HepG2 (cell line): ENCODE measurements at regions not wholly inside any gene's neighbourhood (a gene's known extent, or its start where the extent isn't known, plus 50 kb on each side); places are given as distances from the start of the nearest gene placed in this dataset.

Source experiments
- ATAC-seq: fragments of 200-7000 bp; cut with Tn5 transposase; 3 replicates; pipeline ENCODE4 v1.9.1; 2020; ENCODE audit warnings: mild to moderate bottlenecking, moderate library complexity
- BruUV-seq: library from RNA; stranded (reverse); fragments of 400-500 nt; replicated peaks from 2 replicates; lab custom pipeline; 2021; lab: Mats Ljungman, UMichigan
- CTCF ChIA-PET: fragments of 300-600 bp; formaldehyde crosslinking; extraction: SDS; loops from one replicate; lab custom pipeline; 2021; ENCODE audit warnings: low total read pairs, inconsistent platforms, low intra/inter-chr PET ratio; lab: Yijun Ruan, JAX
- POLR2A ChIA-PET: fragments of 350-600 bp; sonication (Branson Sonifier 250); formaldehyde crosslinking; loops from one replicate; lab custom pipeline; 2020; ENCODE audit warnings: antibody characterized with exemption, inconsistent platforms; lab: Yijun Ruan, JAX
- DNase-seq: peaks from one replicate; pipeline ENCODE4 v3.0.0-alpha.2; 2015; ENCODE audit warnings: low spot score
- FAIRE-seq: peaks from 3 replicates; lab custom pipeline; 2011; peaks lifted over from hg19 to GRCh38; lab: Jason Lieb, UNC
- H2AFZ ChIP-seq: one replicate; pipeline ENCODE4 v1.6.1; 2011; ENCODE audit warnings: low read length, inconsistent platforms
- H3K27ac ChIP-seq: fragments of 300-600 bp; 3 replicates; pipeline ENCODE4 v1.8.0; 2011; ENCODE audit warnings: mixed run types, mild to moderate bottlenecking, mixed read lengths, low read length, inconsistent platforms; ENCODE audit not compliant: insufficient read depth; ENCODE audit errors: extremely low read length
- H3K27me3 ChIP-seq, 2 experiments: fragments of 200-600 bp in 1 of 2; 2 replicates in 1 of 2; 3 replicates in 1 of 2; pipeline versions ENCODE4 v1.6.0 to v1.8.0; 2011; ENCODE audit warnings: low read length in 2 of 2, mild to moderate bottlenecking in 2 of 2, moderate library complexity in 2 of 2, inconsistent platforms in 1 of 2; ENCODE audit not compliant: insufficient read depth in 2 of 2, control insufficient read depth in 1 of 2
- H3K36me3 ChIP-seq, 2 experiments: fragments of 200-600 bp in 1 of 2; replicated peaks in 1 of 2; 2 replicates in 1 of 2; 3 replicates in 1 of 2; pipeline versions ENCODE4 v1.5.1 to v1.8.0; 2011; ENCODE audit warnings: low read length in 2 of 2, inconsistent platforms in 1 of 2; ENCODE audit not compliant: insufficient read depth in 2 of 2, control insufficient read depth in 1 of 2
- H3K4me1 ChIP-seq: 2 replicates; pipeline ENCODE4 v1.5.1; 2012; ENCODE audit warnings: low read length, inconsistent platforms; ENCODE audit not compliant: insufficient read depth
- H3K4me2 ChIP-seq: 2 replicates; pipeline ENCODE4 v1.6.0; 2011; ENCODE audit warnings: low read depth, low read length, inconsistent platforms
- H3K4me3 ChIP-seq, 3 experiments: fragments of 200-600 bp in 1 of 3; sonication (generic), shearing (Covaris generic) in 1 of 3; replicated peaks in 1 of 3; 2 replicates each; pipeline ENCODE4 v1.5.1; 2011 to 2016; ENCODE audit warnings: low read length in 3 of 3, inconsistent platforms in 2 of 3, low read depth in 2 of 3, mild to moderate bottlenecking in 2 of 3, control low read depth in 1 of 3, mixed read lengths in 1 of 3; ENCODE audit not compliant: insufficient read depth in 1 of 3
- H3K79me2 ChIP-seq: one replicate; pipeline ENCODE4 v1.6.1; 2011; ENCODE audit warnings: low read length, inconsistent platforms; ENCODE audit not compliant: insufficient read depth
- H3K9ac ChIP-seq: 2 replicates; pipeline ENCODE4 v1.6.0; 2011; ENCODE audit warnings: mild to moderate bottlenecking, low read depth, low read length, inconsistent platforms; ENCODE audit not compliant: insufficient read depth
- H3K9me3 ChIP-seq: 2 replicates; pipeline ENCODE4 v1.5.1; 2012; ENCODE audit warnings: mild to moderate bottlenecking, low read length
- H4K20me1 ChIP-seq: 2 replicates; pipeline ENCODE4 v1.6.0; 2011; ENCODE audit warnings: inconsistent platforms, mild to moderate bottlenecking, low read length, moderate library complexity; ENCODE audit not compliant: insufficient read depth
- ETV6 ChIP-seq: sonication (generic); formaldehyde crosslinking; conservative IDR thresholded peaks from 2 replicates; pipeline ENCODE4 v1.4.0; 2020; ENCODE audit warnings: missing genetic modification reagents
- FOXP1 ChIP-seq, 2 experiments: fragments of 450-650 bp in 1 of 2; IDR thresholded peaks; 2 replicates each; pipeline ENCODE4 v1.6.1; 2017 to 2018; ENCODE audit warnings: antibody characterized with exemption in 1 of 2
- GABPA ChIP-seq, 2 experiments: IDR thresholded peaks; 2 replicates each; pipeline ENCODE4 v1.6.1; 2011 to 2016; ENCODE audit warnings: low read depth in 2 of 2, low read length in 1 of 2, missing biosample characterization in 1 of 2, missing genetic modification characterization in 1 of 2
- GATAD2A ChIP-seq: IDR thresholded peaks from 2 replicates; pipeline ENCODE4 v1.6.1; 2016
- GTF3A ChIP-seq: sonication (generic); formaldehyde crosslinking; conservative IDR thresholded peaks from 2 replicates; pipeline ENCODE4 v1.4.0; 2020; ENCODE audit warnings: mild to moderate bottlenecking, missing genetic modification reagents
- HHEX ChIP-seq: IDR thresholded peaks from 2 replicates; pipeline ENCODE4 v1.6.1; 2016; ENCODE audit warnings: control low read depth
- PAWR ChIP-seq: sonication (generic); formaldehyde crosslinking; IDR thresholded peaks from 2 replicates; pipeline ENCODE4 v1.4.0; 2020; ENCODE audit warnings: missing genetic modification reagents, mild to moderate bottlenecking, borderline replicate concordance
- RARA ChIP-seq: IDR thresholded peaks from 2 replicates; pipeline ENCODE4 v1.6.1; 2016; ENCODE audit warnings: missing genetic modification reagents, missing compliant biosample characterization
- TBP ChIP-seq: sonication (generic); formaldehyde crosslinking; IDR thresholded peaks from 2 replicates; pipeline ENCODE4 v1.5.0; 2020; ENCODE audit warnings: missing genetic modification reagents
- ZNF292 ChIP-seq: sonication (generic); formaldehyde crosslinking; IDR thresholded peaks from 2 replicates; pipeline ENCODE4 v1.8.1; 2022; ENCODE audit warnings: mild to moderate bottlenecking, low read depth, missing genetic modification reagents, borderline replicate concordance
- ZNF557 ChIP-seq: sonication (generic); formaldehyde crosslinking; IDR thresholded peaks from 2 replicates; pipeline ENCODE4 v1.4.0; 2020; ENCODE audit warnings: missing genetic modification reagents
- ZNF761 ChIP-seq: sonication (generic); formaldehyde crosslinking; conservative IDR thresholded peaks from 2 replicates; pipeline ENCODE4 v1.4.0; 2020; ENCODE audit warnings: mild to moderate bottlenecking, missing genetic modification reagents
- ZNF773 ChIP-seq: sonication (generic); formaldehyde crosslinking; IDR thresholded peaks from 2 replicates; pipeline ENCODE4 v1.4.0; 2020; ENCODE audit warnings: missing genetic modification reagents, borderline replicate concordance
- WGBS: methylation state at CpG from one replicate; pipeline ENCODE4 v1.1.6; 2017; ENCODE audit warnings: low lambda C conversion rate; 5-methylcytosine and 5-hydroxymethylcytosine counted together
- in situ Hi-C: cut with HindIII; loops from 2 replicates; pipeline ENCODE4 v1.10.0; 2017; ENCODE audit warnings: low pct_unique_long_range_greater_than_20kb; ENCODE audit not compliant: extremely low pct_ligation_motif_present
- intact Hi-C: fragments of 100-400 bp; cut with micrococcal nuclease; formaldehyde crosslinking; loops from one replicate; pipeline ENCODE4 v1.10.0; 2022; ENCODE audit not compliant: unreplicated experiment
- TF ChIP-seq, protein P1 (sequence below): sonication (generic); IDR thresholded peaks from 2 replicates; pipeline ENCODE4 v1.6.1; 2016; ENCODE audit warnings: low read depth, borderline replicate concordance
- TF ChIP-seq, protein P2 (sequence below): sonication (generic); formaldehyde crosslinking; conservative IDR thresholded peaks from 2 replicates; pipeline ENCODE4 v1.8.0; 2022; ENCODE audit warnings: low read depth, missing genetic modification reagents
- TF ChIP-seq, protein P3 (sequence below): sonication (generic); formaldehyde crosslinking; IDR thresholded peaks from 2 replicates; pipeline ENCODE4 v1.4.0; 2020; ENCODE audit warnings: missing genetic modification reagents
- TF ChIP-seq, protein P4 (sequence below): sonication (generic); formaldehyde crosslinking; IDR thresholded peaks from 2 replicates; pipeline ENCODE4 v1.4.0; 2020; ENCODE audit warnings: missing genetic modification reagents
- TF ChIP-seq, protein P5 (sequence below): sonication (generic); formaldehyde crosslinking; IDR thresholded peaks from 2 replicates; pipeline ENCODE4 v1.4.0; 2020; ENCODE audit warnings: mild to moderate bottlenecking, missing genetic modification reagents

DNA sequence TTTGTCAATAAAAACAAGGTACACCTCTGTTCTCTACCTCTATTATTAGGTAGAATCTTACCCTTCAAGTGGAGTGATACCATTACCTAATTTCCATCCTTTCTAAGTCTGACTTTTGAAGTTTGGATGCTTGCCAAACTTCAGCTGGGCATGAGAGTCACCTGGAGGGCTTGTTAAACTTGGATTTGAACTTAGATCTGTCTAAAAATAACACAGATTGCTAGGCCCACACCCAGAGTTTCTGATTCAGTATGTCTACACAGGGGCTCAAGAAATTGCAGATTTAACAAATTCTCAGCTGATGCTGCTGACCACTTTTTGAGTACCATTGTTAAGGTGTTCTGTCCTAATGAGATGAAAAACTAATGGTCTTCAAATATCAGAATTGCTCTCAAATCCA is 512.2 kb downstream of the LMO7 start (continued):
- no peak for TF ChIP-seq GATAD2A (CRISPR knock-in tag)
- TF ChIP-seq, protein P1, sequence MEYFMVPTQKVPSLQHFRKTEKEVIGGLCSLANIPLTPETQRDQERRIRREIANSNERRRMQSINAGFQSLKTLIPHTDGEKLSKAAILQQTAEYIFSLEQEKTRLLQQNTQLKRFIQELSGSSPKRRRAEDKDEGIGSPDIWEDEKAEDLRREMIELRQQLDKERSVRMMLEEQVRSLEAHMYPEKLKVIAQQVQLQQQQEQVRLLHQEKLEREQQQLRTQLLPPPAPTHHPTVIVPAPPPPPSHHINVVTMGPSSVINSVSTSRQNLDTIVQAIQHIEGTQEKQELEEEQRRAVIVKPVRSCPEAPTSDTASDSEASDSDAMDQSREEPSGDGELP = no peak
- TF ChIP-seq FOXP1 (IDR thresholded peaks at IDR 0.05) = no peak
- no peak for TF ChIP-seq FOXP1 (CRISPR knock-in tag; IDR thresholded peaks at IDR 0.05)

DNA sequence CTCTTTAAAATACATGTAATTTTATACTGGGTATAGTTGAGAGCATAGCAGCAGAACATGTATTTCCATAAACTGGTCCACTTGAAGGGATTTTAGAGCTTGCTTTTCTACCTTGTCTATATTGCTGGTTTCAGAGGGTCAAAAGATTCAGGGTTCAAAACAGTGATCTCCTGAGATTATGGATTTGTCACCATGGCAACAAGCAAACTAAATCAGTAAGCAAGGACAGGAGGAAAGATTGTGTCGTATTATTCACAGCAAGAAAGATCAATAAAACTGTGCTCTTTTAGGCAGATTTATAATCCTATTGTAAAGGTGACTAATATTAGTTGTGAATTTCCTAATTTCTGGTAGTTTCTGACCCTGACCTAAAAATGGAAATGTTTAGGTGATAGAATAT is 496.4 kb downstream of the LMO7 start:
- Histone ChIP-seq H3K79me2 (no peaks in the 10 kb centered on the region), H3K9ac (no peak overlapping the region), H3K36me3 (no peaks in the 10 kb centered on the region), H3K27ac (no peak overlapping the region), H3K4me3 (no peak overlapping the region), H3K4me2 (no peak overlapping the region), H4K20me1 (no peaks in the 10 kb centered on the region), H2AFZ (no peak overlapping the region), H3K27me3 (no peaks in the 10 kb centered on the region), H3K4me1 (no peaks in the 10 kb centered on the region), H3K9me3 (no peaks in the 10 kb centered on the region)
- no peak for ATAC-seq
- in situ Hi-C loops (no loop called here), intact Hi-C loops (no loop called here)
- ChIA-PET CTCF (no interaction called here), POLR2A (no interaction called here)
- no peak for FAIRE-seq
- no TSS peak for BruUV-seq
- DNase-seq = no peak
- 0% methylated on average over 1 of the region's 1 CpG for WGBS
- TF ChIP-seq, protein P2, sequence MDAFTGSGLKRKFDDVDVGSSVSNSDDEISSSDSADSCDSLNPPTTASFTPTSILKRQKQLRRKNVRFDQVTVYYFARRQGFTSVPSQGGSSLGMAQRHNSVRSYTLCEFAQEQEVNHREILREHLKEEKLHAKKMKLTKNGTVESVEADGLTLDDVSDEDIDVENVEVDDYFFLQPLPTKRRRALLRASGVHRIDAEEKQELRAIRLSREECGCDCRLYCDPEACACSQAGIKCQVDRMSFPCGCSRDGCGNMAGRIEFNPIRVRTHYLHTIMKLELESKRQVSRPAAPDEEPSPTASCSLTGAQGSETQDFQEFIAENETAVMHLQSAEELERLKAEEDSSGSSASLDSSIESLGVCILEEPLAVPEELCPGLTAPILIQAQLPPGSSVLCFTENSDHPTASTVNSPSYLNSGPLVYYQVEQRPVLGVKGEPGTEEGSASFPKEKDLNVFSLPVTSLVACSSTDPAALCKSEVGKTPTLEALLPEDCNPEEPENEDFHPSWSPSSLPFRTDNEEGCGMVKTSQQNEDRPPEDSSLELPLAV (CRISPR knock-in tag) = no peak
- no peak for TF ChIP-seq ZNF292 (CRISPR knock-in tag)
- no peak for TF ChIP-seq TBP (CRISPR knock-in tag)
- TF ChIP-seq GTF3A = no peak
- no peak for TF ChIP-seq ZNF761 (CRISPR knock-in tag)
- TF ChIP-seq ZNF557 = no peak
- no peak for TF ChIP-seq RARA (CRISPR knock-in tag)
- no peak for TF ChIP-seq HHEX (CRISPR knock-in tag)
- TF ChIP-seq GABPA (IDR thresholded peaks at IDR 0.05; ENCODE audit: low read depth, low read length) = no peak
- no peak for TF ChIP-seq GABPA (CRISPR knock-in tag; IDR thresholded peaks at IDR 0.05; ENCODE audit: low read depth)
- TF ChIP-seq PAWR (CRISPR knock-in tag) = no peak
- TF ChIP-seq ZNF773 (CRISPR knock-in tag) = no peak
- TF ChIP-seq, protein P3, sequence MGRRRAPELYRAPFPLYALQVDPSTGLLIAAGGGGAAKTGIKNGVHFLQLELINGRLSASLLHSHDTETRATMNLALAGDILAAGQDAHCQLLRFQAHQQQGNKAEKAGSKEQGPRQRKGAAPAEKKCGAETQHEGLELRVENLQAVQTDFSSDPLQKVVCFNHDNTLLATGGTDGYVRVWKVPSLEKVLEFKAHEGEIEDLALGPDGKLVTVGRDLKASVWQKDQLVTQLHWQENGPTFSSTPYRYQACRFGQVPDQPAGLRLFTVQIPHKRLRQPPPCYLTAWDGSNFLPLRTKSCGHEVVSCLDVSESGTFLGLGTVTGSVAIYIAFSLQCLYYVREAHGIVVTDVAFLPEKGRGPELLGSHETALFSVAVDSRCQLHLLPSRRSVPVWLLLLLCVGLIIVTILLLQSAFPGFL (CRISPR knock-in tag) = no peak
- no peak for TF ChIP-seq ETV6
- TF ChIP-seq, protein P4, sequence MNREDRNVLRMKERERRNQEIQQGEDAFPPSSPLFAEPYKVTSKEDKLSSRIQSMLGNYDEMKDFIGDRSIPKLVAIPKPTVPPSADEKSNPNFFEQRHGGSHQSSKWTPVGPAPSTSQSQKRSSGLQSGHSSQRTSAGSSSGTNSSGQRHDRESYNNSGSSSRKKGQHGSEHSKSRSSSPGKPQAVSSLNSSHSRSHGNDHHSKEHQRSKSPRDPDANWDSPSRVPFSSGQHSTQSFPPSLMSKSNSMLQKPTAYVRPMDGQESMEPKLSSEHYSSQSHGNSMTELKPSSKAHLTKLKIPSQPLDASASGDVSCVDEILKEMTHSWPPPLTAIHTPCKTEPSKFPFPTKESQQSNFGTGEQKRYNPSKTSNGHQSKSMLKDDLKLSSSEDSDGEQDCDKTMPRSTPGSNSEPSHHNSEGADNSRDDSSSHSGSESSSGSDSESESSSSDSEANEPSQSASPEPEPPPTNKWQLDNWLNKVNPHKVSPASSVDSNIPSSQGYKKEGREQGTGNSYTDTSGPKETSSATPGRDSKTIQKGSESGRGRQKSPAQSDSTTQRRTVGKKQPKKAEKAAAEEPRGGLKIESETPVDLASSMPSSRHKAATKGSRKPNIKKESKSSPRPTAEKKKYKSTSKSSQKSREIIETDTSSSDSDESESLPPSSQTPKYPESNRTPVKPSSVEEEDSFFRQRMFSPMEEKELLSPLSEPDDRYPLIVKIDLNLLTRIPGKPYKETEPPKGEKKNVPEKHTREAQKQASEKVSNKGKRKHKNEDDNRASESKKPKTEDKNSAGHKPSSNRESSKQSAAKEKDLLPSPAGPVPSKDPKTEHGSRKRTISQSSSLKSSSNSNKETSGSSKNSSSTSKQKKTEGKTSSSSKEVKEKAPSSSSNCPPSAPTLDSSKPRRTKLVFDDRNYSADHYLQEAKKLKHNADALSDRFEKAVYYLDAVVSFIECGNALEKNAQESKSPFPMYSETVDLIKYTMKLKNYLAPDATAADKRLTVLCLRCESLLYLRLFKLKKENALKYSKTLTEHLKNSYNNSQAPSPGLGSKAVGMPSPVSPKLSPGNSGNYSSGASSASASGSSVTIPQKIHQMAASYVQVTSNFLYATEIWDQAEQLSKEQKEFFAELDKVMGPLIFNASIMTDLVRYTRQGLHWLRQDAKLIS (CRISPR knock-in tag) = no peak
- TF ChIP-seq, protein P5, sequence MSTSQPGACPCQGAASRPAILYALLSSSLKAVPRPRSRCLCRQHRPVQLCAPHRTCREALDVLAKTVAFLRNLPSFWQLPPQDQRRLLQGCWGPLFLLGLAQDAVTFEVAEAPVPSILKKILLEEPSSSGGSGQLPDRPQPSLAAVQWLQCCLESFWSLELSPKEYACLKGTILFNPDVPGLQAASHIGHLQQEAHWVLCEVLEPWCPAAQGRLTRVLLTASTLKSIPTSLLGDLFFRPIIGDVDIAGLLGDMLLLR (CRISPR knock-in tag) = no peak
